ENCODE measurements at regions not wholly inside any gene's neighbourhood (a gene's known extent, or its start where the extent isn't known, plus 50 kb on each side); places are given as distances from the start of the nearest gene placed in this dataset.

DNA sequence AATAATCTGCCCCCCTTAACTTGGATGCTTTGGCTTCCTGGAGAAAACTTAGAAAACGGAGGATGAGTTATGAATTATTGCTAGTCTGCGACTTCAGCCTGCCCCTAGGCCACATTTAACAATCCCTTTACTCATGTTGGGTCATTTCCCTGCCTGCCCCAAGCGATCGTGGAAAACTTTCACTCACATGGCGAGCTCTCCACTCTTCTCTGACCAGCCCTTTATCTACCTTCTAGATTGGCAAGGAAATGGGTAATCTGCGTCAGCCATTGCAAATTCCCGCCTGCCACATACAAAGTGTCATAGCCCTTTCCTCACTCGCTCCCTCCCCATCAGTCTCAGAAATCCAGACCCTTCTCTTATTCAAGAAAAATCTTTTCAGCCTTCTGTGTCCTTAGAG, 154.3 kb upstream of the IRS2 start:
- TF ChIP-seq CTCF (IDR thresholded peaks at IDR 0.05) (no peak), POLR2AphosphoS5 (IDR thresholded peaks at IDR 0.05; ENCODE audit: low read depth, low read length) (no peak), SIN3A (IDR thresholded peaks at IDR 0.05; ENCODE audit: borderline replicate concordance, insufficient read depth, low read depth, low read length) (no peak), TCF7L2 (IDR thresholded peaks at IDR 0.05; ENCODE audit: low read depth, low read length) (no peak)
- TF ChIP-seq, protein P1, sequence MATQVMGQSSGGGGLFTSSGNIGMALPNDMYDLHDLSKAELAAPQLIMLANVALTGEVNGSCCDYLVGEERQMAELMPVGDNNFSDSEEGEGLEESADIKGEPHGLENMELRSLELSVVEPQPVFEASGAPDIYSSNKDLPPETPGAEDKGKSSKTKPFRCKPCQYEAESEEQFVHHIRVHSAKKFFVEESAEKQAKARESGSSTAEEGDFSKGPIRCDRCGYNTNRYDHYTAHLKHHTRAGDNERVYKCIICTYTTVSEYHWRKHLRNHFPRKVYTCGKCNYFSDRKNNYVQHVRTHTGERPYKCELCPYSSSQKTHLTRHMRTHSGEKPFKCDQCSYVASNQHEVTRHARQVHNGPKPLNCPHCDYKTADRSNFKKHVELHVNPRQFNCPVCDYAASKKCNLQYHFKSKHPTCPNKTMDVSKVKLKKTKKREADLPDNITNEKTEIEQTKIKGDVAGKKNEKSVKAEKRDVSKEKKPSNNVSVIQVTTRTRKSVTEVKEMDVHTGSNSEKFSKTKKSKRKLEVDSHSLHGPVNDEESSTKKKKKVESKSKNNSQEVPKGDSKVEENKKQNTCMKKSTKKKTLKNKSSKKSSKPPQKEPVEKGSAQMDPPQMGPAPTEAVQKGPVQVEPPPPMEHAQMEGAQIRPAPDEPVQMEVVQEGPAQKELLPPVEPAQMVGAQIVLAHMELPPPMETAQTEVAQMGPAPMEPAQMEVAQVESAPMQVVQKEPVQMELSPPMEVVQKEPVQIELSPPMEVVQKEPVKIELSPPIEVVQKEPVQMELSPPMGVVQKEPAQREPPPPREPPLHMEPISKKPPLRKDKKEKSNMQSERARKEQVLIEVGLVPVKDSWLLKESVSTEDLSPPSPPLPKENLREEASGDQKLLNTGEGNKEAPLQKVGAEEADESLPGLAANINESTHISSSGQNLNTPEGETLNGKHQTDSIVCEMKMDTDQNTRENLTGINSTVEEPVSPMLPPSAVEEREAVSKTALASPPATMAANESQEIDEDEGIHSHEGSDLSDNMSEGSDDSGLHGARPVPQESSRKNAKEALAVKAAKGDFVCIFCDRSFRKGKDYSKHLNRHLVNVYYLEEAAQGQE (IDR thresholded peaks at IDR 0.05; ENCODE audit: insufficient read depth in 1 of 2, low read depth in 2 of 2, low read length in 1 of 2), result no peak
